ENCODE measurements at regions not wholly inside any gene's neighbourhood (a gene's known extent, or its start where the extent isn't known, plus 50 kb on each side); places are given as distances from the start of the nearest gene placed in this dataset.

DNA sequence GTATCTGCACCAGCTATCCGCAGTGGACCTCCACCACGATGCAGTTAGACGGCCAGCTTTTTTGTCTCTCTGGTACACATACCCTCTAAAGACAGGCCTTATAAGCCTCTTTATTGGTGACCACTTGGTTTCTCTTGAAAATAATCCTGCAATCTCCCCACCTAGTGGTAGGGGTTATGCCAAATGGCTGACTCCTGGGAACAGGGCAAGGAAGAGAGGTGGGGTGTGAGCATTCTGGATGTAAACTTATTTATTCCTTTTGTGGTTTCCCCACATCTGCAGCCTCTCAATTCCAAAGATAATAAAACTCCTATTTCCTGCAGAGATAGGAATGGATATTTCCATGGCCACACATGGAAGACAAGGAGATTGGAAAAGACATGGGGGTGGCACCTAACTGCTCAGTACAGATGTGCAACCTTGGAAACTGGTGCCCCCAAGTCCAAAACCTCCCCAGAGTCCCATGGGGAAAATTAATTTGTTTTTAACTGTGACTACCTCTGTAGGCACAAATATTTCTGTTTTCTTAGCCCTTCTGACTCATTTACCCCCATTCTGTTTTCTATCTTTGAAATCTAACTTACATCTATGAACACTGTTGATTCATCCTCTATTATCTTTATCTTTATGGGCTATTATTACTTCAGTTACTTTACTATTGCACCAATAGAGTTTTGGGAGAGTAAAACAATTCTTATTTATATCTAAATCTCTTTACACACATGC, 112.7 kb upstream of the TSHZ3 start:
- DNase-seq = no peak
- TF ChIP-seq GATA1 (IDR thresholded peaks at IDR 0.05; ENCODE audit: low read depth, low read length) (no peak), POLR2A (IDR thresholded peaks at IDR 0.05; ENCODE audit: low read length) (no peak)

DNA sequence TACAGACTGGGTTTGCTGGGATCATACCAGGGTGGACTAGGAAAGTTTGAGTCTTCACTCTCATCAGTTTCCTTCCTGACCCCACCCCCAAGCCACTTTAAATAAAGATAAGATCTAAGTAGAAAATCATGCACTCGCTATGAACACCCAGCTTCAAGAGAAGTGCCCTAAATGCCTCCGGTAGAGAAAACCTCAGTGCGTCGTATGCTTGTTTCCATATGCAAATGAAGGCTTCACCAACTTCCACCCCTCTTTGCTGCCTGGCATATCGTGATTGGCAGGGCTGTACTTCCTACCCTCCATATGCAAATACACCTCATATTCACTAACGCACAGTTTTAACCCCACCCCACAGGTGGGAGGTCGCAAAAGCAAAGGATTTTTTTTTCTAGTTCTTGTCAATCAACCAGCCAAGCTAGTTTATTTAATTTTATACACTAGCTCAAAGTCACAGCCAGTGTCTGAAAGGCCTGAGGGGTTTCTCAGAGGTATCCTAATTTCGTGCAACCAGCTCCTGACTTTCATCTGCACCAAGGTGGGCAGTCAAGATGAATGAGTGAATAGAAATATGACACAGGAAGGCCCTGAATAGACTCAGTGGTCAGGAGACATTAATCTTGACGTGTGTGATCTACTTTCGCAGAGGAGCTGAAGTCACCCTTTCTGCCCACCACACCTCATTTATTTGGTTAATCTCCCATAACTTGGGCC, 121.1 kb upstream of the TSHZ3 start:
- no peak for DNase-seq
- TF ChIP-seq GATA1 (IDR thresholded peaks at IDR 0.05; ENCODE audit: low read depth, low read length) (no peak), POLR2A (IDR thresholded peaks at IDR 0.05; ENCODE audit: low read length) (no peak)

DNA sequence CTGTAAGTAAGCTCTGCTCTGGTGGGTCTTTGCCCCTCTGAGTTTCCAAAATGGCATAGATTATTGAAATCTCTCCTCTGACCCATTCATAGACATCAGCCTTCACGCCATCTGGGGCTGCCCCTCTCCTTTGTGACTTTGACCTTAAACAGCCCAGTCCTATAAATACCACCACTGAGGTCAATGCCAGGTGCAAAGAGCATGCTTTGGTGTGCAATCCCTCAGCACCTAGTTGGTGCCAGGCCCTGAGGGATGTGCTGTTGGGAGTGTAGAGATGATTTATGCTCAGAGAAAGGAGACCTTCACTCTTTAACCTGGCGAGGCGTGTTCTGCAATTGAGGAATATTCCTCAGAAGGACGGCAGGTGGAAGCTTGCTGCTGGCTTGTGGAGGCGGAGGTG, 121.7 kb upstream of the TSHZ3 start:
- TF ChIP-seq GATA1 (IDR thresholded peaks at IDR 0.05; ENCODE audit: low read depth, low read length) (no peak), POLR2A (IDR thresholded peaks at IDR 0.05; ENCODE audit: low read length) (no peak)
- no peak for DNase-seq

DNA sequence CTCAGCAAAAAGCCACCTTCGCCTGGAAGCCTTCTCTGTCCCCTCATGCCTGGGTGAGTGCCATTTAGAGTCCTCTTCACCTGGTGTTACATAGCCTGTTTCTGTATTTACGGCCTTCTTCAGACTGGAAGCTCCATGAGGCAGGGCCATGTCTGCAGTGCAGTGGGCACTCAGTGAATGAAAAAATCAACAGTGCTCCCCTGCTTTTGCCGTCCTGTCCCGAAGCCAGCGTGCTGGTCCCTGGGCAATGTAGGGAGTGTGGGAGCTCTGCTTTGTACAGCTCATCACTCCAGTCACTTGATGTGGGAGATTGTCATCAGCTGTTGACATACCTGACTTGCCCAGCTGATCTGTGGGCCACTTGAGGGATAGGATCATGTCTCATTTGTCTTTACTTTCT, 129.0 kb upstream of the TSHZ3 start:
- no peak for DNase-seq
- TF ChIP-seq GATA1 (IDR thresholded peaks at IDR 0.05; ENCODE audit: low read depth, low read length) = no peak

DNA sequence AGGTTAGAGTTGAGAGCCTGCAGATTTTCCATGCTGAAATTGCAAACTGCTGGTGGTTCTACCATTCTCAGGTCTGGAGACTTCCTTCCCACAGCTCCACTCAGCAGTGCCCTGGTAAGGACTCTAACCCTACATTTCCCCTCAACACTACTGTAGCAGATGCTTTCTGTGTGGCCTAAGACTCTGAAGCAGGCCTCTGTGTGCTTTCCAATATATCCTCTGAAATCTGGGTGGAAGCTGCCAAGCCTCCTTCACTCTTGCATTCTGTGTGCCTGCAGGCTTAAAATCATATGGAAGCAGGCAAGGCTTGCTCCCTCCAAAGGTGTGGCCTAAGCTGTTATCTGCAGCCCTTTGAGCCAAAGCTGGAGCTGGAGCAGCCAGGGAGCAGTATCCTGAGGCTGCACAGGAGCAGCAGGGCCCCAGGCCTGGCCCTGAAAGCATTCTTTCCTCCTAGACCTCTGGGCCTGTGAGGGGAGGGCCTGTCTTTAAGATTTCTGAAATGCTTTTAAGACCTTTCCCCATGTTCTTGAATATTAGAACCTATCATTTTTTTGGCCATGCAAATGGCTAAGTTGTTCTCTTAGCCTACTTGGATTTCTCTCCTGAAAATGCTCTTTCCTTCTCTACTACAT, 134.1 kb upstream of the TSHZ3 start:
- TF ChIP-seq GATA1 (IDR thresholded peaks at IDR 0.05; ENCODE audit: low read depth, low read length) (no peak), POLR2A (IDR thresholded peaks at IDR 0.05; ENCODE audit: low read length) (no peak)
- DNase-seq = no peak

DNA sequence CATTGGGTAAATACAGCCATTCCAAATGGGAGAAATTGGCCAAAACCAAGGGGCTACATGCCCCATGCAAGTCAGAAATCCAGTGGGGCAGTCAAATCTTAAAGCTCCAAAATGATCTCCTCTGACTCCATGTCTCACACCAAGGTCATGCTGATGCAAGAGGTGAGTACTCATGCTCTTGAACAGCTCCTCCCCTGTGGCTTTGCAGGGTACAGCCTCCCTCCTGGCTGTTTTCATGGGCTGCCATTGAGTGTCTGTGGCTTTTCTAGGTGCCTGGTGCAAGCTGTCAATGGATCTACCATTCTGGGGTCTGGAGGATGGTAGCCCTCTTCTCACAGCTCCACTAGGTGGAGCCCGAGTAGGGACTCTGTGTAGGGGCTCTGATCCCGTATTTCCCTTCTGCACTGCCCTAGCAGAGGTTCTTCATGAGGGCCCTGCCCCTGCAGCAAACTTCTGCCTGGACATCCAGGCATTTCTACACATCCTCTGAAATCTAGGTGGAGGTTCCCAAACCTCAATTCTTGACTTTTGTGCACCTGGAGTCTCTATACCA, 135.7 kb upstream of the TSHZ3 start:
- peak in 1 of 2 experiments; percentile 1 for DNase-seq

DNA sequence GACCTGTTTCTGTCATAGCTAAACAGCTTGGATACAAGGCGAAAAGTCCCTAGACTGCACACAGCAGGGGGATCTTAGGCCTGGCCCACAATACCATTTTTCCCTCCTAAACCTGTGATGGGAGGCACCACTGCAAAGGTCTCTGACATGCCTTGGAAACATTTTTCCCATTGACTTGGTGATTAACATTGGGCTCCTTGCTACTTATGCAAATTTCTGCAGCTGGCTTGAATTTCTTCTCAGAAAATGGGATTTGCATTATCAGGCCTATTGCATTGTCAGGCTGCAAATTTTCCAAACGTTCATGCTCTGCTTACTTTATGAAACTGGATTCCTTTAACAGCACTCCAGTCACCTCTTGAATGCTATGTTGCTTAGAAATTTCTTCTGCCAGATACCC, 136.2 kb upstream of the TSHZ3 start:
- TF ChIP-seq POLR2A (IDR thresholded peaks at IDR 0.05; ENCODE audit: low read length) = no peak
- no peak for TF ChIP-seq GATA1 (IDR thresholded peaks at IDR 0.05; ENCODE audit: low read depth, low read length)
- no peak for DNase-seq

DNA sequence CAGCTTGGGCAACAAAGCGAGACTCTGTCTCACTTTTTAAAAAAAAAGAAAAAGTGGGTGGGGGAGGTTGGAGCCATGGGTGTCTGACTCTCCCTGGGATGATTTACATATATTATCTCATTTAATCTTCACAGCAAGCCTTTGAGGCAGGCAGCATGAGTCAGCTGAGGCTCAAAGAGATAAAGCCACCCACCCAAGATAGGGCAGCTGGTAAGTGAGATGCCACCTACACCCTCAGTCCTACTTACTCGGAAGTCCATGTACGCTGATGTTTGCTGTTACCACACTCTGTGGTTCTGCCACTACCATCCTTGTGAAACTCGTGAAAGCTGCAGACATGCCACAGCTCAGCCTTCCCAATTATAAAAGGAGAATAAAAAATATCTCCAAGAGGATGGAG, 142.0 kb upstream of the TSHZ3 start:
- peak; percentile 57 to 77 for DNase-seq
- TF ChIP-seq GATA1 (IDR thresholded peaks at IDR 0.05; ENCODE audit: low read depth, low read length) (no peak), POLR2A (IDR thresholded peaks at IDR 0.05; ENCODE audit: low read length) (no peak)

DNA sequence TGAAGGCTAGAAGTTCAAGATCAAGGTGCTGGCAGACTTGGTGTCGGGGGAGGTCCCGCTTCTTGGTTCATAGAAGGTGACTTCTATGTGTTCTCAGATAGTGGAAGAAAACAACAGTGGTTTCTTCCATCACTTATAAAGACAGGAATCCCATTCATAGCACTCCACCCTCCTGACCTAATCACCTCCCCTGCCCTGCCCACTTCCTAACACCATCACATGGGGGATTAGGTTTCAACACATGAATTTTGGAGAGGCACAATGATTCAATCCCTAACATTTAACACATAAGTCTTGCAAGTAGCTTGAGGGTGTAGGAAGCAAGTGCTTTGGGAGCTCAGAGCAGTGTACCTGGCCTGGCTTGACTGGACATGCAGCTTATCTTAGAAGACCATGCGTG, 142.8 kb upstream of the TSHZ3 start:
- TF ChIP-seq POLR2A (IDR thresholded peaks at IDR 0.05; ENCODE audit: low read length) (no peak), GATA1 (IDR thresholded peaks at IDR 0.05; ENCODE audit: low read depth, low read length) (no peak)
- no peak for DNase-seq

DNA sequence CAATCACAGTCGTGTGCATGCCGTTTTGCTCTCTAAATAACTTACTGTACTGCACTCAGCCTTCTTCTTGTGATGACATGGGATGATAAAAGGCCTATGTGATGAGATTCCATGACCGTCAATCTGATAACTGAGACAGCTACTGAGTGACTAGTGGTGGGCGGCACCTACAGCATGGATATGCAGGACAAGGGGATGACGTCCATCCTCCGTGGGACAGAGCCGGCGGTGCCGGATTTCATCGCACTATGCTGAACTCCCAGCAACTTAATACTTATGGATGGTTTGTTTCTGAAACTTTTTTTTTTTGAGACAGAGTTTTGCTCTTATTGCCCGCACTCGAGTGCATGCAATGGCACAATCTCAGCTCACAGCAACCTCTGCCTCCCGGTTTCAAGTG, 146.8 kb upstream of the TSHZ3 start:
- DNase-seq = no peak
- no peak for TF ChIP-seq GATA1 (IDR thresholded peaks at IDR 0.05; ENCODE audit: low read depth, low read length)
- TF ChIP-seq POLR2A (IDR thresholded peaks at IDR 0.05; ENCODE audit: low read length) = no peak

DNA sequence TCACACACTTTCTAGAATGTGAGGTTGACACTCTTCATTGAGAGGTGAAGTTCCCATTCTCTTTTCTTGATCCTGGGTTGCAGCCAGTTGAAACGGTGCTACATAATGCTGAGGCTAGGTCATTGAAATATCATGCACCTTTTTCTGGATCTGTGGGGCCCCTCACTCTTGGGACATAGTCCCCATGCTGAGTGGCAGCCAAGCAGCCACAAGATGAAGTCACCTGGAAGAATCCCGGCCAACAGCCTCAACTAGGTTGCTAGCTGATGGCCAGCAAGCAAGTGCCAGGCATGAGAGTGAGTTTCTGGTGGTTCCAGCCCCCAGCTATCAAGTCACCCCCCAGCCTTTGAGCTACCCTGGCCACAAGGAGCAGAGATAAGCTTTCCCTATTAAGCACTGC, 148.5 kb upstream of the TSHZ3 start:
- no peak for DNase-seq
- TF ChIP-seq GATA1 (IDR thresholded peaks at IDR 0.05; ENCODE audit: low read depth, low read length) = no peak
- no peak for TF ChIP-seq POLR2A (IDR thresholded peaks at IDR 0.05; ENCODE audit: low read length)

DNA sequence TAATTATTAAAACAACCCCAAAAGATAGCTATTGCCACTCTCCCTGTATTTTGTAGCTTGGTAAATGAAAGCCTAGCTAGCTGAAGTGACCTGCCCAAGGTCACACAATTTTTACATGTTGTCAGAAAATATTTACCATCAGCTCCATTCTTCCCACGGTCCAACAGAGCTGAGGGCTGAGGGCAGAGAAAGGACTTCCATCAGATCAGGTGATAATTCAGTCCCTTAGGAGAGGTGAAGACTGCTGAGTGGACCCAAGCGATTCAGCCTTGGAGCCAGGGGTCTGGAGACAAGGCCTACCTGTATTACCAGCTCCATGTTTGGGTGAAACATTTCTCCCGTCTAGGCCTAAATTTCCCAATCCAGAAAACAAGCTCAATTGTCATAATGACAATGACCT, 149.5 kb upstream of the TSHZ3 start:
- TF ChIP-seq GATA1 (IDR thresholded peaks at IDR 0.05; ENCODE audit: low read depth, low read length) = no peak
- no peak for TF ChIP-seq POLR2A (IDR thresholded peaks at IDR 0.05; ENCODE audit: low read length)

DNA sequence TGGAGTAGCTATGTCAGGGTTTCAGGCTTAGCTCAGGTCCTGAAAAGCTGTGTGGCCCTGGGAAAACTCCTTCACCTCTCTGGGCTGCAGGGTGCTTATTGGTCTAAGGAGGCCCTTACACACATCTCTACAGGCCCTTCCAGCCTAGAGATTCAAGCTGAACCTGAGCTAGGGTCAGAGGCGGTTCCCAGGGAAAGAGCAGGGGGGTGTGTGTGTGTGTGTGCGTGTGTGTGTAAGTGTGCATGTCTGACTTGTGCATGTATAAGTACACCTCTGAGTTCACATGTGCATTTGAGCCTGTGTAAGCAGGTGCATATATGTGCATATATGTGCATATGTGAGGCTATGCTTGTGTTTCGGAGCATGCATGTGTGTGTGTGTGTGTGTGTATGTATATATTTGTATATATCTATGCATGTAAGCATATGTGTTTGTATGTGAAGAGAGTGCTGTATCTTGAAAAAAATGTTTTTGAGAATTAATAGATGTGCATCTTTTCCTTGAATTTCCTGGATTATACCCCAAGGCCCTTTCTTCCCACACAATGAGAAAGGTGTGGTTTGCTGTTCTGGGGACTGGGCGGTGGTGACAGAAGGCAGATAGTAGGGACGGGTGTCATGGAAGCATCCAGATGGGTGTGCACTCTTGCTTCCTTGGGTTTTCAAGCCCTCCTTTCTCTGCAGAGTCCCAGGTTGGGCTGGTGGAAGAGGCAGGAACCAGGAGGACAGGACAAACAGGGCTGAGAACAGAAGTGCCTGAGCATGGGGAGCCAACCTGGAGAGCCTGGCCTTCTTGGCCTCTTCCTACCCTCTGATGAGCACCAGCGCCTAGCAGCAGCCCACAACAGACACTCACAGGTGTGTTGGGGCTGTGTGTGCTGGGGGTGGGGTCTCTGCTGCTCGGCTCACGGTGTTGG, 150.3 kb upstream of the TSHZ3 start:
- TF ChIP-seq GATA1 (IDR thresholded peaks at IDR 0.05; ENCODE audit: low read depth, low read length) (no peak), POLR2A (IDR thresholded peaks at IDR 0.05; ENCODE audit: low read length) (no peak)

More for the DNA sequence above, 149.5 kb upstream of the TSHZ3 start:
- no peak for DNase-seq

More for the DNA sequence above, 150.3 kb upstream of the TSHZ3 start:
- DNase-seq = no peak
